GM23248 (cell line): ENCODE measurements at regions not wholly inside any gene's neighbourhood (a gene's known extent, or its start where the extent isn't known, plus 50 kb on each side); places are given as distances from the start of the nearest gene placed in this dataset.

ENCODE experiments used
- DNase-seq: peaks from one replicate; pipeline ENCODE4 v3.0.0-alpha.2; 2015
- H2AFZ ChIP-seq: fragments of 200-600 bp; sonication (generic); 2 replicates; pipeline ENCODE4 v1.6.1; 2016; ENCODE audit warnings: antibody characterized with exemption
- H3F3A ChIP-seq: fragments of 200-600 bp; sonication (generic); 2 replicates; pipeline ENCODE4 v1.6.1; 2016; ENCODE audit warnings: mild to moderate bottlenecking, antibody characterized with exemption, mixed run types; ENCODE audit not compliant: insufficient read depth
- H3K27ac ChIP-seq: fragments of 200-600 bp; sonication (generic); 2 replicates; pipeline ENCODE4 v1.5.1; 2016; ENCODE audit warnings: mild to moderate bottlenecking
- H3K27me3 ChIP-seq: fragments of 200-600 bp; sonication (generic); replicated peaks from 2 replicates; pipeline ENCODE4 v1.6.1; 2016; ENCODE audit warnings: mild to moderate bottlenecking; ENCODE audit not compliant: insufficient read depth
- H3K36me3 ChIP-seq: fragments of 200-600 bp; sonication (generic); 2 replicates; pipeline ENCODE4 v1.6.1; 2016; ENCODE audit warnings: low read depth, mild to moderate bottlenecking
- H3K4me1 ChIP-seq: fragments of 200-600 bp; sonication (generic); 2 replicates; pipeline ENCODE4 v1.6.1; 2016; ENCODE audit warnings: mild to moderate bottlenecking; ENCODE audit not compliant: insufficient read depth
- H3K4me2 ChIP-seq: fragments of 200-600 bp; sonication (generic); one replicate; pipeline ENCODE4 v1.6.1; 2016; ENCODE audit warnings: mild to moderate bottlenecking; ENCODE audit not compliant: unreplicated experiment
- H3K4me3 ChIP-seq: fragments of 200-600 bp; sonication (generic); 2 replicates; pipeline ENCODE4 v1.5.1; 2016; ENCODE audit warnings: mild to moderate bottlenecking
- H3K79me2 ChIP-seq: fragments of 200-600 bp; sonication (generic); 2 replicates; pipeline ENCODE4 v1.6.1; 2016; ENCODE audit warnings: mild to moderate bottlenecking; ENCODE audit not compliant: insufficient read depth
- H3K9ac ChIP-seq: fragments of 200-600 bp; sonication (generic); 2 replicates; pipeline ENCODE4 v1.6.1; 2016; ENCODE audit warnings: mild to moderate bottlenecking
- H3K9me2 ChIP-seq: fragments of 200-600 bp; sonication (generic); 2 replicates; pipeline ENCODE4 v1.6.1; 2016; ENCODE audit warnings: mixed run types, mild to moderate bottlenecking, moderate library complexity; ENCODE audit not compliant: insufficient read depth
- H3K9me3 ChIP-seq: fragments of 200-600 bp; sonication (generic); one replicate; pipeline ENCODE4 v1.6.1; 2017; ENCODE audit warnings: low read depth
- H4K20me1 ChIP-seq: fragments of 200-600 bp; sonication (generic); 2 replicates; pipeline ENCODE4 v1.6.0; 2016; ENCODE audit not compliant: insufficient read depth
- EZH2 ChIP-seq: fragments of 200-600 bp; sonication (generic); IDR thresholded peaks from 2 replicates; pipeline ENCODE4 v1.6.1; 2018; ENCODE audit warnings: antibody characterized with exemption, mild to moderate bottlenecking; ENCODE audit not compliant: insufficient read depth, poor library complexity, severe bottlenecking
- EZH2phosphoT487 ChIP-seq: fragments of 200-600 bp; sonication (generic); IDR thresholded peaks from 2 replicates; pipeline ENCODE4 v1.6.1; 2018; ENCODE audit warnings: antibody characterized with exemption, moderate library complexity, mild to moderate bottlenecking, low read depth; ENCODE audit not compliant: insufficient read depth
- WGBS, 2 experiments: methylation state at CpG; one replicate each; pipeline ENCODE4 v1.1.6; 2015 to 2017; ENCODE audit warnings: low lambda C conversion rate in 2 of 2, low coverage in 1 of 2; ENCODE audit errors: missing lambda C conversion rate in 2 of 2; 5-methylcytosine and 5-hydroxymethylcytosine counted together
- in situ Hi-C: fragments of 300-500 bp; cut with MboI; formaldehyde crosslinking; loops from 2 replicates; pipeline ENCODE4 v1.15.0; 2020

DNA sequence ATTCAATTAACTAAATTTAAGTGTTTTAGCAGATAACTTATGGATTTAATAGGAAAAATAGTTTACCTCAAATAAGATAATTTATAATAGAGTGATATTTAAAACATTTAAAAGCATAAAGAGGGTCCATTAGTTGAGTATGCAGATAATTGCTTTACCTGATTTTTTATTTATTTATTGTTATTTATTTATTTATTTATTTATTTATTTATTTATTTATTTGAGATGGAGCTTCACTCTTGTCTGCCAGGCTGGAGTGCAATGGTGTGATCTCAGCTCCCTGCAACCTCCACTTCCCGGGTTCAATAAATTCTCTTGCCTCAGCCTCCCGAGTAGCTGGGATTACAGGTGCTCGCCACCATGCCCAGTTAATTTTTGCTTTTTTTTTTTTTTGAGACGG, 982.9 kb downstream of the TFAP2A start:
- in situ Hi-C loops: no loop called here
- H3K27me3 ChIP-seq: no peaks in the 10 kb centered on the region
- no peak overlapping the region for H3K4me3 ChIP-seq
- no peaks in the 10 kb centered on the region for H3K79me2 ChIP-seq
- no peak for TF ChIP-seq EZH2phosphoT487
- TF ChIP-seq EZH2: no peak
- H3K4me1 ChIP-seq: no peaks in the 10 kb centered on the region
- no peak overlapping the region for H3K27ac ChIP-seq
- 87% methylated on average over 4 of the region's 4 CpGs for WGBS, 2 experiments
- no peaks in the 10 kb centered on the region for H3F3A ChIP-seq
- no peak for DNase-seq
- H3K4me2 ChIP-seq: no peak overlapping the region
- no peaks in the 10 kb centered on the region for H3K9me2 ChIP-seq
- H3K9ac ChIP-seq: no peak overlapping the region
- H3K36me3 ChIP-seq: no peaks in the 10 kb centered on the region
- H2AFZ ChIP-seq: no peak overlapping the region
- H3K9me3 ChIP-seq: no peaks in the 10 kb centered on the region
- H4K20me1 ChIP-seq: no peaks in the 10 kb centered on the region

DNA sequence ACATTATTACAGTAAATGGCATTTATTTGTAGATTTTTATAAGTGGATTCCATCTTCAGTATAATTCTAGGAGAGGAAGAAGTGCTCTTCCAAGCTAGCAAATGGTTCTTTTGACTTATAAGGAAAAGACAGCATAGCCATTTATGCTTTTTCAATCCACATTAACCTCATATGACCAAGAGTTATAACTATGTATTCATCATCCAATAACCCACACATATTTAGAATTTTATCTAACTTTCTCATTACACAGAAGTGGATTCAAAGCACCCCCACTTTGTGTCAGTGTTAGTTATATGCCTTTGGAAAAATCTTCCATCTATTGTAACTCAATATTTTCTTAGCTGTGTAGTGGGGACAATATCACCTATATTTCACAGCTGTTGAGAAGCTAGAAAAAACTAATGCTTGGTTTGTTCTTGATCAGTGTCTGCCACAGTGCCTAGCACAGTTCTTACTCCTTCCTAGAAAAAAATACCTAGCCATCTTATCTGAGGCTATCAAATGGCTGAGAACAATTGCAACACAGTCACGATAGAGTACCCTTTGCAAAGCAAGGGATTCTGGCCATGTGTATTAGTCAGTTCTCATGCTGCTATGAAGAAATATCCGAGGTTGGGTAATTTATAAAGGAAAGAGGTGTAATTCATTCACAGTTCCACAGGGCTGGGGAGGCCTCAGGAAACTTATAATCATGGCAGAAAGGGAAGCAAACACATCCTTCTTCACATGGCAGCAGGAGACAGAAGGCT, 986.3 kb downstream of the TFAP2A start:
- H3K36me3 ChIP-seq: no peaks in the 10 kb centered on the region
- no peaks in the 10 kb centered on the region for H3K9me3 ChIP-seq
- H4K20me1 ChIP-seq: no peaks in the 10 kb centered on the region
- H3K4me3 ChIP-seq: no peak overlapping the region
- no peak overlapping the region for H2AFZ ChIP-seq
- no peaks in the 10 kb centered on the region for H3K9me2 ChIP-seq
- H3K79me2 ChIP-seq: no peaks in the 10 kb centered on the region
- H3K4me1 ChIP-seq: no peaks in the 10 kb centered on the region
- H3K27me3 ChIP-seq: no peaks in the 10 kb centered on the region
- TF ChIP-seq EZH2phosphoT487: no peak
- no peak for TF ChIP-seq EZH2
- H3K4me2 ChIP-seq: no peak overlapping the region
- 43 to 48% methylated on average over 2 of the region's 2 CpGs for WGBS, 2 experiments
- DNase-seq: peak; percentile 40
- no peaks in the 10 kb centered on the region for H3F3A ChIP-seq
- no peak overlapping the region for H3K27ac ChIP-seq
- H3K9ac ChIP-seq: no peak overlapping the region
- in situ Hi-C loops: no loop called here

DNA sequence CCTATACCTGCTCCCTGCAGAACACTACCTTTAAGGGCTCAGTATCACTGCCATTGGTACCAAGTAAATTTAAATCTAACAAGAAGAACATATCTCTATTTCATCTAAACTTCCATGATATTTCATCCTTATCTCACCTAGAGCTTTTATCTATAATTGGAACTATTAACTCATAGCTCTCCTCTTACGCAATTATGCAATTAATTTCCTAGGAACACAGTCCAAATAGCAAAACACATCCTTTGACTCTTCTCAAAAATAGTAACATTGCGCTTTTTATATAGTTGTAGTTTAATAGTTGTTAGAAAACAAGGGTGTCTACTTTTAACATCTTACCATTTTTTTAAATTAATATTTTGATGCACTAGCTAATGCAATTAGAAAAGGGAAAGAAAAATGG, 986.8 kb upstream of the SLC35B3 start:
- Histone ChIP-seq H2AFZ (no peak overlapping the region), H3K4me3 (no peak overlapping the region), H3K79me2 (no peaks in the 10 kb centered on the region), H3K9me3 (no peaks in the 10 kb centered on the region), H3K36me3 (no peaks in the 10 kb centered on the region), H3F3A (no peaks in the 10 kb centered on the region), H3K9me2 (no peaks in the 10 kb centered on the region), H3K4me2 (no peak overlapping the region), H3K27me3 (no peaks in the 10 kb centered on the region), H3K27ac (no peak overlapping the region), H3K9ac (no peak overlapping the region), H4K20me1 (no peaks in the 10 kb centered on the region), H3K4me1 (no peaks in the 10 kb centered on the region)
- TF ChIP-seq EZH2phosphoT487 (no peak), EZH2 (no peak)
- in situ Hi-C loops: no loop called here
- WGBS, 2 experiments: 86 to 87% methylated on average over 2 of the region's 2 CpGs
- no peak for DNase-seq

DNA sequence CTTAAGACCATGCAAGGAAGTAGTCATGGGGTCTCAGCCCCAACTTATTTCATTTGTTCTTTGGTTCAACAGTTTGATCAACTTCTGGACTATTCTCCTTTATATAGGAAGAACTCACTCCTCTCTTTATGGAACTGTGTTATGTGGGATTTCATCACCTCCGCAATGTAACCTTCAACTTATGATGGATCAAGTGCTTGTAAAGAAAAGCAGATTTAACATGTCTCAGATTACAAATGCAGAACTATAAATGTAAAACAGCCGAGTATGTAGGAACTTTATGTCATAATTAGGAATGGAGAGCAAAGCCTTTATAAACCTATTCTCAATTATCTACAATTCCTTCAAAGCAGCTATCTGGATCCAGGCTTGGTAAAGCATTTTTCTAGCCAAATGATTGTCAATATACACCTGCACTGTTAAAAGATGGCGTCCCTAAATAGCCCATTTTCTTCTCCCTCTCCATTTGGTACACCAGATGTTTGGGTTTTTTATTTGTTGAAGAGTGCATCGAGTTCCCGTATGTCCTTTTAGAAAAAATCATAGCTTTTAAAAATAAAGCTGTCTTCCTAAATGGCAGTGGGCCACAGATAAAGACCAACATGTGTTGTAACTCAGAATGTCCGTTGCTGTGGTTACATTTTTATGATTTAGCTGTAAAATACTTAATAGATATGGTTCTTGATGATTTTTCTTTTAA, 985.1 kb upstream of the SLC35B3 start:
- H4K20me1 ChIP-seq: no peaks in the 10 kb centered on the region
- no peaks in the 10 kb centered on the region for H3K9me3 ChIP-seq
- no peak overlapping the region for H3K27ac ChIP-seq
- no peak overlapping the region for H3K4me2 ChIP-seq
- 29 to 32% methylated on average over 6 of the region's 6 CpGs for WGBS, 2 experiments
- H3K79me2 ChIP-seq: no peaks in the 10 kb centered on the region
- no peaks in the 10 kb centered on the region for H3K4me1 ChIP-seq
- no peaks in the 10 kb centered on the region for H3F3A ChIP-seq
- H3K9ac ChIP-seq: no peak overlapping the region
- in situ Hi-C loops: no loop called here
- no peaks in the 10 kb centered on the region for H3K9me2 ChIP-seq
- no peak overlapping the region for H2AFZ ChIP-seq
- DNase-seq: no peak
- H3K36me3 ChIP-seq: no peaks in the 10 kb centered on the region
- H3K27me3 ChIP-seq: no peaks in the 10 kb centered on the region
- TF ChIP-seq EZH2: no peak
- TF ChIP-seq EZH2phosphoT487: no peak
- H3K4me3 ChIP-seq: no peak overlapping the region
